ENCODE measurements at regions not wholly inside any gene's neighbourhood (a gene's known extent, or its start where the extent isn't known, plus 50 kb on each side); places are given as distances from the start of the nearest gene placed in this dataset.

GRCh38 chr10:69748621-69749020, 53.1 kb upstream of the COL13A1 start:
- TF ChIP-seq CTCF (IDR thresholded peaks at IDR 0.05) (no peak), EZH2 (IDR thresholded peaks at IDR 0.05; ENCODE audit: borderline replicate concordance, insufficient read depth, low read depth, low read length, poor library complexity, severe bottlenecking) (no peak)
